Loucy (cell line): ENCODE measurements at regions not wholly inside any gene's neighbourhood (a gene's known extent, or its start where the extent isn't known, plus 50 kb on each side); places are given as distances from the start of the nearest gene placed in this dataset.

Experiments
- CTCF ChIP-seq: fragments of 200-600 bp; sonication (generic); conservative IDR thresholded peaks from 2 replicates; pipeline ENCODE4 v1.5.1; 2014; ENCODE audit warnings: mild to moderate bottlenecking, antibody characterized with exemption, low read length
- EZH2phosphoT487 ChIP-seq: fragments of 200-600 bp; IDR thresholded peaks from 2 replicates; pipeline ENCODE4 v1.6.1; 2018; ENCODE audit warnings: antibody characterized with exemption, mild to moderate bottlenecking, moderate library complexity, borderline replicate concordance

GRCh38 chr5:89520771-89521170 is 637.8 kb upstream of the MEF2C start:
- TF ChIP-seq CTCF, result no peak
- TF ChIP-seq EZH2phosphoT487, result no peak
